Thyroid gland (tissue), 4 donors: ENCODE measurements at regions not wholly inside any gene's neighbourhood (a gene's known extent, or its start where the extent isn't known, plus 50 kb on each side); places are given as distances from the start of the nearest gene placed in this dataset.

Experiments
- DNase-seq, 2 donors: peaks; one replicate each; pipeline ENCODE4 v3.0.0-alpha.2; 2019
- H3K27ac ChIP-seq, 3 donors: fragments of 200-600 bp; sonication (generic); 1 replicate in 2 of 3; 2 replicates in 1 of 3; pipeline ENCODE4 v1.5.1; 2016 to 2019; ENCODE audit warnings: mild to moderate bottlenecking in 1 of 3, moderate library complexity in 1 of 3
- H3K27me3 ChIP-seq: fragments of 200-600 bp; sonication (generic); one replicate; pipeline ENCODE4 v1.5.1; 2019
- H3K36me3 ChIP-seq, 2 donors: fragments of 200-600 bp; sonication (generic); one replicate each; pipeline ENCODE4 v1.5.1; 2016 to 2019
- H3K4me1 ChIP-seq, 2 donors: fragments of 200-600 bp; sonication (generic); one replicate each; pipeline ENCODE4 v1.5.1; 2017 to 2019
- H3K4me3 ChIP-seq, 3 donors: fragments of 200-600 bp; sonication (generic); replicated peaks in 1 of 3; 1 replicate in 2 of 3; 2 replicates in 1 of 3; pipeline ENCODE4 v1.5.1; 2016; ENCODE audit warnings: mild to moderate bottlenecking in 1 of 3
- H3K9me3 ChIP-seq: fragments of 200-600 bp; sonication (generic); one replicate; pipeline ENCODE4 v1.5.1; 2017
- POLR2A ChIP-seq, 2 donors: fragments of 450-650 bp; IDR thresholded peaks; one replicate each; pipeline ENCODE4 v1.6.1; 2017; ENCODE audit warnings: antibody characterized with exemption in 2 of 2, mild to moderate bottlenecking in 2 of 2, moderate library complexity in 1 of 2
- WGBS, 2 donors: methylation state at CpG; one replicate each; pipeline ENCODE4 v1.1.5; 2017; 5-methylcytosine and 5-hydroxymethylcytosine counted together
- intact Hi-C: fragments of 100-400 bp; cut with DNase I; formaldehyde crosslinking; loops from one replicate; pipeline ENCODE4 v1.15.1; 2023
- TF ChIP-seq, protein P1 (sequence below), 6 experiments: fragments of 200-600 bp in 3 of 6; fragments of 450-650 bp in 3 of 6; sonication (generic) in 3 of 6; IDR thresholded peaks; one replicate each; pipeline ENCODE4 v1.5.1; 2016 to 2019; ENCODE audit warnings: antibody characterized with exemption in 6 of 6, mild to moderate bottlenecking in 2 of 6, inconsistent platforms in 1 of 6, moderate library complexity in 1 of 6

DNA sequence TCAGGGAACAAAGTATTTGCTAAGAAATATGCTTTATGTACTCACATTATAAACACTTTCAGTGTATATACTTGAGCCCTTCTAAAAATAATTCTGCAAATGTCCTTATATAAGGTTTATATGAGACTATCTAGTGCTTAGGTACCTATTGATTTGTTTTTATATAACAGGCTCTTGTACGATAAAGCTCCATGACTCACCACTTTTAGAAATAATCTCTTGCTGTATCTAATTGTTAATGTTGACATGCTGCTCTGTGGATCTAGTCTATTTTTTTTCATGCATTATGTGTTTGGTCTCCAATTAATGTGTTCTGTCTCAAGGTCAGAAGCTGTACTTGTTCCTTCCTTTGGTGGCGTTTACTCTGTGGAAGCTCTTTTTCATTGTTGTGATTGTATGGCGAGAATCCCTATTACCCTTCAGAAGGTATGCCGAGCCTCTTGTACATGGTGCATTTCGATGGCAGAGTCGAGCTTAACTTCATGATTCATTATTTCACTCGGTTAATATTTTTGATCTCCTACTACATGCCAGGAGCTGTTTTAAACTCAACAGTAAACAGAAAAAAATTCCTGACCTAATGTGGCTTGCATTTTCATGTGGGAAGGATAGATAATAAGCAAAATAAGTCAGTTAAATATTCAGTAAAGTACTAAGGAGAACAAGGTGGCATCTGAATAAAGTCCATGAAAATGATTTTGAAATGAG is 361.6 kb downstream of the COG6 start:
- intact Hi-C loops, result no loop called here
- WGBS, 2 donors, result 73 to 83% methylated on average over 7 of the region's 7 CpGs

DNA sequence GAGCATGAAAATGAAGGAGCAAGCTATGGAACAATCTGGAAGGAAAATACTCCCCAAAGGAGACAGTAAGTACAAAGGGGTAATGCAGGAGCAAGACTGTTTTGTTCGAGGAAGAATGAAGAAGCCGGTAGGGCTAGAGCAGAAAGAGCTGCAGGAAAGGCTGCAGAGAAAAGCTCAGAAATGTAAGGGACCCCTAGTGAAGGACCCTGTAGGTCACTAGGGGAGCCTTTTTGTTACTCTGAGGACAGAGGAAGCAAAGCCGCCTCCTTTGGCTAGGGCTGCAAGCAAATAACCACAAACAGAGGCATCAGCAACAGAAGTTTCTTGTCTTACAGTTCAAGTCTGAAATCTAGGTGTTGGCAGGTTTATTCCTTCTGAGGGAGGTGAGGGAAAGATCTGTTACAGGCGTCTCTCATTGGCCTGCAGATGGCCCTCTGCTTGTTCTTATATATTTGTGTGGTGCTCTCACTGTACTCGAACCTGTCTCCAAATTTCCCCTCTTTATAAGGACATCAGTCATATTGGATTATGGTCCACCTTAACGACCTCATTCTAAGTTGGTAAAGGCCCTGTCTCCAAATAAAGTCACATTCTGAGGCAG is 362.3 kb downstream of the COG6 start:
- H3K4me1 ChIP-seq, result peaks cover 0 to 6% of the 10 kb centered on the region in 2 donors
- no peaks in the 10 kb centered on the region for H3K36me3 ChIP-seq
- H3K9me3 ChIP-seq, result no peaks in the 10 kb centered on the region
- no peak for DNase-seq
- TF ChIP-seq, protein P1, sequence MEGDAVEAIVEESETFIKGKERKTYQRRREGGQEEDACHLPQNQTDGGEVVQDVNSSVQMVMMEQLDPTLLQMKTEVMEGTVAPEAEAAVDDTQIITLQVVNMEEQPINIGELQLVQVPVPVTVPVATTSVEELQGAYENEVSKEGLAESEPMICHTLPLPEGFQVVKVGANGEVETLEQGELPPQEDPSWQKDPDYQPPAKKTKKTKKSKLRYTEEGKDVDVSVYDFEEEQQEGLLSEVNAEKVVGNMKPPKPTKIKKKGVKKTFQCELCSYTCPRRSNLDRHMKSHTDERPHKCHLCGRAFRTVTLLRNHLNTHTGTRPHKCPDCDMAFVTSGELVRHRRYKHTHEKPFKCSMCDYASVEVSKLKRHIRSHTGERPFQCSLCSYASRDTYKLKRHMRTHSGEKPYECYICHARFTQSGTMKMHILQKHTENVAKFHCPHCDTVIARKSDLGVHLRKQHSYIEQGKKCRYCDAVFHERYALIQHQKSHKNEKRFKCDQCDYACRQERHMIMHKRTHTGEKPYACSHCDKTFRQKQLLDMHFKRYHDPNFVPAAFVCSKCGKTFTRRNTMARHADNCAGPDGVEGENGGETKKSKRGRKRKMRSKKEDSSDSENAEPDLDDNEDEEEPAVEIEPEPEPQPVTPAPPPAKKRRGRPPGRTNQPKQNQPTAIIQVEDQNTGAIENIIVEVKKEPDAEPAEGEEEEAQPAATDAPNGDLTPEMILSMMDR (IDR thresholded peaks at IDR 0.05), result no peak
- TF ChIP-seq POLR2A (IDR thresholded peaks at IDR 0.05), result no peak
- WGBS, 2 donors, result 91% methylated on average over 6 of the region's 6 CpGs
- H3K27ac ChIP-seq, result no peak overlapping the region
- H3K4me3 ChIP-seq, result no peak overlapping the region
- intact Hi-C loops, result no loop called here
- no peaks in the 10 kb centered on the region for H3K27me3 ChIP-seq

More for the DNA sequence above, 361.6 kb downstream of the COG6 start:
- no peak overlapping the region for H3K4me3 ChIP-seq
- no peaks in the 10 kb centered on the region for H3K9me3 ChIP-seq
- H3K27ac ChIP-seq, result no peak overlapping the region
- H3K27me3 ChIP-seq, result no peaks in the 10 kb centered on the region
- peaks cover 0 to 6% of the 10 kb centered on the region in 2 donors for H3K4me1 ChIP-seq
- H3K36me3 ChIP-seq, result no peaks in the 10 kb centered on the region
- no peak for DNase-seq
- no peak for TF ChIP-seq POLR2A (IDR thresholded peaks at IDR 0.05)
- TF ChIP-seq, protein P1 (IDR thresholded peaks at IDR 0.05), result no peak

DNA sequence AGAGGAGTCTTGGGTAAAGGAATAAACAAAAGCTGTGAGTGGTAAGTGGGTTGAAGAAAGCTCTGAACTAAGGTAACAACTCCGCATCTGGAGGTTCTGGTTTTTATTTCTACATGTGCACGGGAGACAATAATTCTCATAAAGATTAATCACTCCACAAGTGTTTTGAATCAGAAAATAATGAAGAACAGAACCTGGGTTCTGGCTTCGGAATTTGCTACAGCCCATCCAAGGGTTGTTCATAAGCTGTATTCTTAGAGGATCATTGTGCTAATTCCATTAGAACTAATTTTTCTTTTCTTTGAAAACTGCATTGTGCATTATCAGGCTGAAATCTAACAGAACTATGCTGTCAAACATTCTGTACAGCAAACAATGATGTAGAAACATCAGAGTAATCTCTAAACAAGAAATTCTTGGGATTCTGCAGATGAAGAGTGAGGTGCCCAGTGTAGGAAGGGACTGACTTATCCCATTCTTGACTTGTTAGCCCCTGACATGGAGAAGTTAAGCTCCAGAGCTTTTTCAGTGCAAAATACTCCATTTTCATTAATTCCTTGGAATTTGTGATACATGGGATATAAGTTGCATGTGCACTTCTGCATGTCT is 368.2 kb downstream of the COG6 start:
- no peak overlapping the region for H3K27ac ChIP-seq
- no peaks in the 10 kb centered on the region for H3K4me1 ChIP-seq
- no peaks in the 10 kb centered on the region for H3K36me3 ChIP-seq
- WGBS, 2 donors, result 82 to 84% methylated on average over 3 of the region's 3 CpGs
- no peak for DNase-seq
- H3K27me3 ChIP-seq, result no peaks in the 10 kb centered on the region
- no peaks in the 10 kb centered on the region for H3K9me3 ChIP-seq
- no peak for TF ChIP-seq POLR2A (IDR thresholded peaks at IDR 0.05)
- TF ChIP-seq, protein P1 (IDR thresholded peaks at IDR 0.05), result no peak
- intact Hi-C loops, result no loop called here
- no peak overlapping the region for H3K4me3 ChIP-seq

DNA sequence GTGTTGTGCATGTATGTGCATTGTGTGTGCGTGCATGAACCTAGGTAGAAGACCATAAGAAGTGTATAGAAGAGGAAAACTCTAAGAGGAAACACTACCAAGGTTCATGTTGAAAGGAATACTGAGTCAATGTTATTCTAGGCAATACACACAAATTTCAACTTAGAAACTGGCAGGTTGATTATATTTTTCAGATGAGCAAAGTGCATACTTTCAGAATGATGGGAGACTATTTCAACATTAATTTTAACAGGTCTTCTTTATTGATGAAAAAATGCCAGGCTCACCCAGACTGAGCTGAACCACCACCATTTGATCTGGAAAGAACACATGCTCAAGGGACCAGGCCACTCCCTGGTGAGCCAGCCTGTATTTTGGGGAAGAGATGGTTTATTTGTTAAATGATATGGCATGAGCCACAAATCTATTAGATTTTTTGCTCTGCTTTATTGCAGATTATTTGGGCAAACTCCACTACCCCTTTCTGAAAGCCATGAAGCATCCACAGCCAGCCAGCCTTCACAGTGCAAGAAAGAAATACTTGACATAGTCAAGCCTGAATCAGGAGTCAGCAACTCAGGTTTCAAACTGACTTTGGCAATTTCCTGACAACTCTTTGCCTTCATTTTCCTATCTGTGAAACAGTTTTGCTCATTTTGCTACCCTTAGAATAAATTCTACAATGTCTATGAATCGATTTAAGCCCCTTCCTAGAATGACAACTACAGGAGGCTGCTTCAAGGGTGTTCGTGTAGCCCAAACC is 368.9 kb downstream of the COG6 start:
- Histone ChIP-seq H3K9me3 (no peaks in the 10 kb centered on the region), H3K27ac (no peak overlapping the region), H3K36me3 (no peaks in the 10 kb centered on the region), H3K27me3 (no peaks in the 10 kb centered on the region), H3K4me3 (no peak overlapping the region), H3K4me1 (no peaks in the 10 kb centered on the region)
- no peak for TF ChIP-seq POLR2A (IDR thresholded peaks at IDR 0.05)
- intact Hi-C loops, result no loop called here
- DNase-seq, result no peak
- 91 to 95% methylated on average over 3 of the region's 3 CpGs for WGBS, 2 donors

DNA sequence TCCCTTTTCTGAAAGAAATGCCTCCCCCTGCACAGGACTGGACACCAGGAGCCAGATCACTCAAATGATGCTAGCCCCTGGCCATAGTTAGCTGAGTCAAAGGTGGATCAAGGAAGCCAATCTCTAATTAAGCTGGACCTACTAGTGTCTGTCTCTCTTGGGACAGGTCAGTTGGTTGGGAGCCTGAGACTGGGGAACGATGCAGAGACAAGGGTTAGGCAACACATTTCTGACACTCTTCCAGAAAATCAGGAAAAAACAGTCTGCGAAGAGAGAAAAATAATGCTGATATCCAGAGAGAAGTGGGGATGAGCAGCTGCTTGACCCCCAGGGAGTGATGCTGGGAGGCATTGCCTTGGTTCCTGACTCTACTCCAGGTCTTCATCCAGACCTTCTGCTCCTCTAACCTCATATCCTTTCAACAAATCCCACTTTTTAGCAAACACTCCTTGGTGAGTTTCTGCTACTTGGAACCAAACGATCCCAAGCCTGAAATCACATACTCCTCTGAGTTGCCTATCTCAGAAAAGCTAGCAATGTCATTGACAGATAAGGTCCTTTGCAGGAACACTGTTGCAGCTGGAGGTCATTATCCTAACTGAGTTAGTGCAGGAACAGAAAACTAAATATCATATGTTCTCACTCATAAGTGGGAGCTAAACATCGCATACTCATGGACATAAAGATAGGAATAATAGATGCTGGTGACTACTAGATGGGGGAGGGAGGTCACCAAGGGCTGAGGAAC is 369.7 kb downstream of the COG6 start:
- Histone ChIP-seq H3K36me3 (no peaks in the 10 kb centered on the region), H3K9me3 (no peaks in the 10 kb centered on the region), H3K27me3 (no peaks in the 10 kb centered on the region), H3K4me3 (no peak overlapping the region), H3K27ac (no peak overlapping the region), H3K4me1 (no peaks in the 10 kb centered on the region)
- DNase-seq, result no peak
- 76 to 78% methylated on average over 4 of the region's 4 CpGs for WGBS, 2 donors
- intact Hi-C loops, result no loop called here
- TF ChIP-seq, protein P1 (IDR thresholded peaks at IDR 0.05), result no peak
- TF ChIP-seq POLR2A (IDR thresholded peaks at IDR 0.05), result no peak
